GM21423 (cell line): ENCODE measurements at regions not wholly inside any gene's neighbourhood (a gene's known extent, or its start where the extent isn't known, plus 50 kb on each side); places are given as distances from the start of the nearest gene placed in this dataset.

Source experiments
- ATAC-seq: cut with Tn5 transposase; IDR thresholded peaks from one replicate; pipeline ENCODE4 v1.9.1; 2021; ENCODE audit warnings: mild to moderate bottlenecking, moderate library complexity; ENCODE audit not compliant: unreplicated experiment

DNA sequence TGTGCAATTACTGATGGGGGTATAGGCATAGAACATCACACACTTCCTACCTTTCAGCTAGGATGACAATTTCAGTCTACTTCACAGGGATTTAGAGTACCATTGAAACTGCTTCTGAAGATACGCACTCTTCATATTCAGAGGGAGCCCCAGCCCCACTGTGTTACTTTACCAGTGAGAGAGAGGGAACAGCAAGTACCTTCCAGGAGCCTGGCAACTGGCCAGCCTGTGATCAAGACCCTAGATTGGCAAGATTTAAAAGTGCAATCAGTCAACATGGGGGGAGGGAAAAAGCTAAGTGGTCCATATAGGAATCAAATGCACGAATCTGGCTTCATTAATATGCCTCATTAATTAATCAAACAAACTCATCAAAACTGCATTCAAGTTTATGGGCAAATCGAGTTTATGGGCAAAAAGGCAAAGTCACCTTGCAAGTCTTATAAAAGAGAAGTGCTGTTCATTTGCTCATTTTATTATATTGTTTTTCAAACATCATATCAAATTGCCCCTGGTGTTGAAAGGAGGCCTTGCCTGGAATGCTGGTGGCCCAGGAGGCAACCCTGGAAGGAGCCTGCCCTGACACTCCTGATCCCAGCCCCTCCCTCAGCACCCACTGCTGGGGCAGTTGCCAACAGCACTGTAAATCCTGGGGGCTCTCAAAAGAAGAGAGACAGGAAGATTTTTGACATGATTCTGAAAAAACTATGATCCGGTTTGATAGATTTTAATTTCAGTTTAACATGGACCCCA is 184.9 kb upstream of the DPT start:
- no peak for ATAC-seq

DNA sequence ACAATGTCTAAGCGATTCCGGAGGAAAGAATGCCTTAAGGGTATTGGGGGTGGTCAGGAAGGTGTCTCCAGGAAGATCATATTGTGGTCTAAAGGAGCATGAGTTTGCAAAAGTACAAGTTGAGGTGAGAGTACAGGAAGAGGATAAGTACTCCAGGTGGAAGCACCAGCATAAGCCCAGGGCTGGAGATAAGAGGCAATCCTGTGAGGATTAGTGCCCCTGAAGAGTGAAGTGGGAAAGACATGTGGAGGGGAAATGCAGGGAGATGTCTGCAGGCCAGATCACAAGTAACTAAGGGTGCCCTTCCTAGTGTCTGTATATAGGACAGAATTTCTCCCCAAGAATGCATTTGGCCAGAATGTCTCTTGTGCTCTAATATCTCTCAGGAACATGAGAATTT is 188.3 kb upstream of the DPT start:
- ATAC-seq = no peak

DNA sequence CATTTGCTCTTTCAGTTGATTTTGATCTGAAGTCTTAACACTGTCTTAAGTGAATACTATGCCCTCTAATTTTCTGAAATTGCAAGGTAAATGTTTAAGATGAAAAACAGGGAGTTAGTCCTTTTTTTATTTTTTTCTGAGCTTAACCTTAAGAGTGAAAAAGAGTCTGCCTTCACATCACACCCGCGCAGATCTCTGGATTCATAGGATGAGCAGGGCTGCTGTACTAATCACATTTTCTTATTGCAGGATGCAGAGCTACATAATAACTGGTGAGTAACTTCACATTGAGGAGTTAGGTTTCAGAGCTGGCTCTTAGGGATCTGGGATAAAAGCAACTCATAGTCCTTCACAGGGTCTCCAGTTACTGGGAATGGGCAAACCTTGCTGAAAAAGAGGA is 188.7 kb upstream of the ATP1B1 start:
- ATAC-seq = no peak

DNA sequence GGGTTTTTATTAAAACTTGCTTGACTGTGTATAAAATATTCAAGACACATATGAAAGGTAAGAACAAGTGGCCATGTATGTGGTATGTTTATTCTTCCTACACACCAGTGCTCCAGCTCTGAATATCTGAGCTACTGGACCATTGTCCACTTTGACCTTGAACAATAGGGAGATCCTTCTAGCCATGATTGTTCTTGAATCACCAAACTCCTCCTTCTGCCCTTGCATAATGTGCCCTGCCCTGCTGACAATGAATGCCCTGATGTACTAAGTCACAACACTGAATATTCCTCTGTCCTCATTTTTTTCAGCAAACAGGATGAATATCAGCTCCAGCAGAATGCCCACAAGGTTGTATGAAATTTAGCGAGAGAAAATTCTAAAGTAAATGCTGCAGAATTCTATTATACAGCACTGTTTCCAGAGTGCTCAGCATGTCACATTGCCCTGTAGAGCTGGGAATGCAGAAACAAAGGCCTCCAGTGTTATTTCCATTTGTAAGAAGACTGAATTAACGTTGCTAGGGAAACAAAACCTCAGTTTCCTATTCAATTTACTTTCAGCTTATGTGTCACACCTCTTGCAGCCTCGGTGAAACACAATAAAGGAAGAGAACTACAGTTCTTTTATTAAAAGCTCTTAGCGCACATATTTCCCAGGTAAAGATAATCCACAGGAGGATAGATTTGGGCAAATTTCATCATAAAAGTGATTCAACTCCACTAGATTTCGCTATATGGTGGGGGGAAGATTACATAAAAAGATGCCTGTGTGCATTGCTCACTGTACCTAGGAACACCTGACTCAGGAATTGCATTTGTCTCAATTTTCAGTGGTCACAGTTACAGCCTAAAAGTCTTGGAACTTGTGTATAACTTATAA is 187.4 kb upstream of the ATP1B1 start:
- ATAC-seq = no peak

DNA sequence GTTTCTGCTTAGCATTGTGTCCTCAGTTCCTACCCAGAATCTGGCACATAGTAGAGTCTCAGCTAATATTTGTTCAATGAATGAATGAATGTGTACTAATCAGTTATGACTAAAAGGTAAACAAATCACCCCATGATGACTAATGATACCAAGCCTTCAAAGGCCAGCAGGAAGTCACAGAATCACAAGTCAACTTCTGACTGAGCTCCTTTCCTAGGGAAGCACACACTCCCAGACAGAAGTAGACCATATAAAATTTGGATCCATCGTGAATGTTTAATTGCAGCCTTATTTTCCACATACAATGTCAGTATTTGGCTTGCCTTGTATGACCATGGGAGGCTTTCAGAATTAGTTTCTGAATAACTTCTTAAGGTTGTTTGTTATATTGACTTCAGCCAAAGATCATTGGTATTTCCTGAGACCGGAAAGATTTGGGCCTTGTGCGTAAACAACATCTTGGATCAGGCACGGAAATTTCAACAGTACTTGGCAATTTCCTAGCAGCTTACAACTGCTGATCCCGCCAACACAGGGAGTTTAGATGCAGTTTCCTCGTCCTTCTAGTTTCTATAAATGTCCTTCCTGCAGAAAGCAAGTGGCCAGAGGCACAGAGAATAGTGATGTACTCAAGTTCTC is 185.9 kb upstream of the ATP1B1 start:
- no peak for ATAC-seq

DNA sequence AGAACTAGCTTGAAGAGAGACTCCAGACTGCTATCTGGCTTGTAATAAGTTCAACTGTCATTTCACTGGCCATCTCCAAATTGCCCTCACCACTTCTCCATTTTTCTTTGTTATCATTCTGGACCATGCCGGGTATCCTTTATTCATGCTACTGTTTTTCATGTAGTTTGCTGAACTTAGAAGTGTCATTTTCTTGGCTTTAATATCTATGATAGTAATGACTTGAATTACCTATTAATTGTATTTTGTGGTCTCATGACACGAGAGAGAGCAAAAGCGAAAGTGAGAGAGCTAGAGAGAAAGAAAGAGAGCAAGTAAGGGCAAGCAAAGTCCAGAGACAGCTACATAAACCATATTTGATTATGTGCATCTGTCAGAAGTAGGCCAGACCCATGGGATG is 184.9 kb upstream of the ATP1B1 start:
- peak; percentile 45 for ATAC-seq

DNA sequence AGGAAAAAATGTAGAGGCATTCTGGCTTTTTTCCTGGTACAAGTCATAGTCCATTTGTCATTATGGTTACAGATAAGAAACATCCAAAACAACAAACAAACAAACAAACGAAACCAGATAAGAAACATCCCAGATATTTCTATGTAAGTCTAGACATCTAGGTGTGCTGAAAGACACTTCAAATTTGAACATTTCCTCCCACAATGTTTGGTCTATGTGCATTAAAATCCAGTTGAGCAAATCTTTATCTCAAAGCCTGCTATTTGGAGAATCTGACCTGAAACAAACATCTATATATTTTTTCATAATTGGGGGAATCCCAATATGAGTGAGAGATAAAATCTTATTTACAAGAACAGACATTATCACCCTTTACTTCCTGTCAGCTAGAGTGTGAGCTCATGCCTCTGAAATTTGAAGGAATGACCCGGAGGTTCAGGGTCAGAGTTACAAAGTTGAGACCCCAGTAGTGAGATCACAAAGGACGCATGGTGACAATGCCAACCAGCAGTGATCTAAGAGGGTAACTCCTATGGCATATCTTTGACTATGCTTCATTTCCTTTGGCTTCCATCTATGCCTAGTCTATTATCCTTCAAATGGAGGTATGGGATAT is 182.9 kb upstream of the ATP1B1 start:
- no peak for ATAC-seq

DNA sequence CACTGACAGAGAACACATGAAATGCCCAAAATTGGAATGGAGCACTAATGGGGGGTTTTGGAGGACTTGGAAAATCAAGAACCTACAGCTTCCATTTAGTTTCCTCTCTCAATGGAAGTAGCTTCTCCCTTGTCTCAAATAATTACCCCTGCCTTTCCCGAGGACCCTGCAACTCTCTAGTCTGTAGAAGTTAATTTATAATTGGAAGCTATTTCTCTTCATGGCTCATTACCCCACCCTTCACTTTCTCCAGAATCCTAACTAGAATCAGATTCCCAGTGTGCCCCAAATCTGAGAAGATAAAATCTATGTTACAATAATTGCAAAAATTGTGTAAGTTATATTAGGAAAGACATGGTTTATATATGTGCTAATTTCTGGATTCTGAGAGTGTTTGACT is 181.5 kb upstream of the ATP1B1 start:
- no peak for ATAC-seq

DNA sequence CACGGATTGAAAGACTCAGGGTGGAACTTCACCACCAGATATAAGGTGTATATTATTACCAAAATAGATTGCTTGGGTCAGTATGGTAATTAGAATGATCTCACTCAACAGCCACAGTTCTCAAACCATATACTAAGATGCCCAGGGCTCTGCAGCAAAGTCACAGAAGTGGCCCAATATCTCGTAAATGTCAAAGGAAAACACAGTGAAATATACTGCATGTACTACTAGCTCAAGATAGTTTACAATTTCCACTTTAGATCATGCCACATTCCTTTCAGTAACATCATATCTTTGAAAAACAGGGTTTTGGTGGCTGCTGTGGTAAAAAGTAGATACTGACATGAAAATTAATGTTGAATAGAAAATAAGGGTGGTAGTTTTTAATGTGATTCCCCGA is 180.3 kb upstream of the ATP1B1 start:
- ATAC-seq = no peak

DNA sequence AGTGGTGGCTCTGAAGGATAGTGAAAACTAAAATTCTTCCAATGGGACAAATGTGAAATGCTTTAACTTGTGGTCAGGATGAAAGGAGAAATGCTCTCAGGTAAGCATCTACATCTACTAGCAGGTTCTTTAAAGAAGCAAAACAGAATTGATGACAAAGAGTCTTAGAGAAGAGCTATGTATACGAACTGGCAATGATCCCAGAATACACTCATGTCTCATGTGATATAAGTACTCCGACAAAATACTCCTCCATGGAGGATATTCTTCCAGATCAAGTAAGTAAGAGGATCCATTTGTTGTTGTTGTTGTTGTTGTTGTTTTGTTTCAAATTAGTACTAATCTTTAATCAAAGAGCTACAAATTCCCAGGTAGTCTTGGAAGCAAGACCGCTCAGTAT is 174.0 kb upstream of the ATP1B1 start:
- no peak for ATAC-seq

DNA sequence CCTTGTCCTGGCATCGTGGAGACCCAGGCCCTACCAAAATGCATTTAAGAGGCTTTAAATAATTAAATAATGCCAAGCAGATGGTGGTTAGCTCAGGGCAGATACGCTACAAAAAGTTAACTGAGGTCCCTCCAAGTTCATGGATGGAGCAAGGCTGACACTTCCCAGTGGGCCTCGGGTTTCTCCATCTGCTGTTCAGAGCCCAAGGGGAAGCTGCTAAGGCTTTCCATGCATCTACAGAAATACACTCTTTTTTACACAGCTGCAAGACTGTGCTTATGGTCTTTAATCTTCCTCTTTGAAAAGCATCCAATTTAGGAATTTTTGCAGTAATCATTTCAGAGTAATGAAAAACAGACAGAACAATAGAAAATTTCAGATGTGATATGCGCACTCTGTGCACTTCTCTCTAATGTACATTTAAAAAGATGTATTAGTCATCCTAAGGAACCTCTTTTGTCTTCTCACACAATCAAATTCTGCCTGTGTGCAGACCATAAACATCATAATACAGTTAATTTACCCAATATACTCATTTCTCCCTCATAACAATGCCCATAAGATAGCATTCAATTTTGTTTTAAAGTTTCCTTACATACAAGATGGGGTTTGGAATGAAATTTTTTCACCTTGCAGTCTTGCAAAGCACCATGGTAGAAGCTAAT is 173.2 kb upstream of the ATP1B1 start:
- no peak for ATAC-seq

DNA sequence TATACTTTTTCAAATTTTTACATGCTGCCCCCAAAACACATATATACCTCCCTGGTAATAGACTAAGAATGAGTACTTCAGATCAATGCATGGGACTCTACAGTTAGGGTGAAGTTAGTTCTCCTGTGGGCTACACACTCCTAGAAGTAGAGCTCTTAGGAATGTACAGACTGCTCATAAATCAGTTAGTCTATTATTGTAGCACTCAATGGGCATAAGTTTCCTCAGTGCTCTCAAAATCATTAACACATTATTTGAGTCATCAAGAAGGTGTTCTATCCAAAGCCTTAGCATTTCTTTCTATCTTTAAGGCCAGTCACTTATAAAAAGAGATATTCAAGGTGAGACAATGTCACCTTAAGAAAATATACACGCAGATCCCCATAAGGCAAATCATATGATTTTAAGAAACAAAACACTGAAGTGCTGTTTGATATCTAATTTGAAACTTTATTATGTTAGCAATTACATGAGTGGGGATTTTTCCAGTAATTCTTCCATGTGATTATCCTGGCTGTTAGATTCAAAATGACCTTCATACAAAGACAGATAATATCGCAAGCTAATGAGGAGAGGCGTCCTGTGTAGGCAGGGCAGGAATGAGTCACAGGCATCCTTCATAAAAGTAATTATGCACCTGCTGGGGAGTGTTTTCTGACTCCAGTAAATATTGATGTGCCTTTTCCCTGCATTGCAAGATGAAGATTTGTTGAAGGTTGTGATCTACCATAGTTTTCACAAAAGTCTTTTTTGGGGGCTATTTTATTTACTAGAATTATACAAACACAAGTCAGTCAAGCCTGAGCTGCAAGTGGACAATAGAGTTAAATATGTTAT is 167.2 kb upstream of the ATP1B1 start:
- ATAC-seq = no peak

DNA sequence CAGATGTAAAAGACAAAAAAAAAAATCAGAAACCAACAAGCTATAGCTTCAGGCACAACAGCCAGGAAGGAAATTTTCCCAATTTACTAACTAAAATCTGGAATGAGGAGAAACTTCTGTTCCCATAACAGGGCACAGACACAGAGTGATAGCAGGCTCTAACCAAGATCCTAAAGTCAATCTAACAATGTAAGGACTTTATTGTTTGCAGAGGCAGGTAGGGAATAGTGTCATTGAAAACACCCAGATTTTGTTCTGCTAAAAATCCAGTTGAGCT is 166.6 kb upstream of the ATP1B1 start:
- ATAC-seq = no peak

DNA sequence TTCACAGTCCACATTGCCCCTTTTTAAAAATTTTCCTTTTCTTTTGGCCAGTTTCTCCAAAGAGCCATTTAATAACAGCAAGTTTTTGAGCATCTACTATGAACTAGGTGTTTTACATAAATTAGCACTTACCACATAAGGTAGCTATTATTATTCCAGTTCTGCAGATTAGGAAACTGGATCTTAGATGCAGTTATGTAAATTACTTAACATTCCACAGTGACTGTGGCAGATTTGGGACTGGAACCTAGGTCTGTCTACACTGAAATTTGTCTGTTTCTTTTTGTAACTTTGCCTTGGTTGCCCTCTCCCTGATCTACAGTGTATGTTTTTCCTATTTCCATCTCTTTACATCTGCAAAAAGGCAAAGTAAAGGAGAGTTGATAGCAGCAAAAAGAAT is 164.8 kb upstream of the ATP1B1 start:
- ATAC-seq = no peak

DNA sequence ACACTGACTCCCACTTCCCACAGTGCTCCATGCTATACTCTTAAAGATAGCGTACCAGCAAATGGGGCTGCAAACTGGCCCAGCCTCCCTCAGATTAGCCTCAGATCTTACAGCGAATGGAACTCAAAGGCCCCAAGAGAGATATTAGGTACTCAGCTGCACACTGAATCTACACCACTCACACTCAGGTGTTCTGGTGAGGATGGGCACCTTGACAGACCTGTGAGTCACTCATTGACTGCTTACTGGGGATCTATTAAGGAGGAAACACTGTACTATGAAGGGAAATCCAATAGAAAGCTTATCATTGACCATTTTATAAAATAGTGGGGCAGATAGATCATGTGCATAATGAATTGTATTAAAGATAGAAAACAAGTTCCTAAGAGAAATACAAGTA is 164.3 kb upstream of the ATP1B1 start:
- no peak for ATAC-seq

DNA sequence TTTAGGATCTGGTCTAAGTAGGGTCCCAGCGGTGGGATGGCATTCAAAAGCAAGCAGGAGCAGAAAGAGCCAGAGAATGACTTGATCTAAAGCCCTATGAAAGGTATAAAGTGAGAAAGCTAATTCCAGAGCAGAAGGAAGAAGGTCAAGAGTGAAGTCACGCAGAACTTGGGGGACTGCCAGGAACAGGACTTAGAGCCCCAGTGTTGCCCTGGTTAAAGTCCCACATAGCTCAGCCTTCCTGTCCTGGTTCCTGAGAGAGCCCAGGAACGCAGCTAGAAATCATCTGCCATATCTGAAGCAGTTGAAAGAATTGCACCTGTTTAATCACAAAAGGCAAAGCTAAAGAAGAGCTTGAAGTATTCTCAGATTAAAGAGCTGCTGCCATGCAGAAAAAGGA is 160.6 kb upstream of the ATP1B1 start:
- no peak for ATAC-seq

DNA sequence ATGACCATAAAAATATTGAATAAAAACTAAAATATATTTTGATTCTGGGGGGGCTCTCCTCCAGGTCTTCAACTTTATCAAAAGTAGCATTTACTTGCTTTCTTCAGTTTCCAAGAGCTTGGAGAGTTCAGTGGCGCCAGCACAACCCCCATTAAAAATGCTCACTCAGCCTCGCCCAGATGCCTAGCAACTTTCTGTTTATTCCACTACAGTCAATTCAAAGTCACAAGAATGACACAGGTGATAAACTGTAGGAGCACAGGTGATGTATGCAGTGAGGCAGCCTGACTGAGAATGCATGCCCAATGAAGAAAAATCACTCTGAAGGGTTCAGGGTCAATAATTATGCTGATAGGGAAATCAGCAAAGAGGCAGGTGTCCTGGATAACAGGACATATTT is 159.4 kb upstream of the ATP1B1 start:
- no peak for ATAC-seq

DNA sequence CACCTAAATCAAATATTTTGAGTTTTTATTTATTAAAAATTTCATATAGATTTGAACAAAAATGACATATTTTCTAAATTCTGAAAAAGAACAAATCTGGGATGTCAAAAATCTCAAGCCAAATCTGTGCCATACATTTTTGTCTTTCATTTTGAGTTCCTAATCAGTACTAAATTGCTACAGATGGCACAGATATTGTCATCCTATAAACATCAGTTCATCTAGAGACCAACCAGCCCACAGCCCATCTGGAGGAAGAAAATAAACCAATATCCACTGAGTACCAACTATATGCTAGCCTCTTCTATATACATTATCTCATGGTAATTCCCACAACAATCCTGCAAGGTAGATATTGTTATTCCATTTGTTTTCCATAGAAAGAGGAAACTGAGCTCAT is 156.8 kb upstream of the ATP1B1 start:
- ATAC-seq = no peak

DNA sequence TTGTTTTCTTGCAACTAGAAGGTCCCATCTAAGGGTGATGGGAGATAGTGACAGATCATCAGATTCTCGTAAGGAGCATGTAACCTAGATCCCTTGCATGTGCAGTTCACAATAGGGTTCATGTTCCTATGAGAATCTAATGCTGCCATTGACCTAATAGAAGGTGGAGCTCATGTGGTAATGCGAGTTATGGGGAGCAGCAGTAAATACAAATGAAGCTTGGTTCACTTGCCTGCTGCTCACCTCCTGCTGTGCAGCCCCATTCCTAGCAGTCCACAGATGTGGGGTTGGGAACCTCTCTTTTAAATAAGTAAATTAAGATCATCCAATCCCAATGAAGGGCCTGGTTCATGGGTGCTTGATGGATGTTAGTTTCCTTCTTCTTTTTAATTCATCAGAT is 148.7 kb upstream of the ATP1B1 start:
- no peak for ATAC-seq

DNA sequence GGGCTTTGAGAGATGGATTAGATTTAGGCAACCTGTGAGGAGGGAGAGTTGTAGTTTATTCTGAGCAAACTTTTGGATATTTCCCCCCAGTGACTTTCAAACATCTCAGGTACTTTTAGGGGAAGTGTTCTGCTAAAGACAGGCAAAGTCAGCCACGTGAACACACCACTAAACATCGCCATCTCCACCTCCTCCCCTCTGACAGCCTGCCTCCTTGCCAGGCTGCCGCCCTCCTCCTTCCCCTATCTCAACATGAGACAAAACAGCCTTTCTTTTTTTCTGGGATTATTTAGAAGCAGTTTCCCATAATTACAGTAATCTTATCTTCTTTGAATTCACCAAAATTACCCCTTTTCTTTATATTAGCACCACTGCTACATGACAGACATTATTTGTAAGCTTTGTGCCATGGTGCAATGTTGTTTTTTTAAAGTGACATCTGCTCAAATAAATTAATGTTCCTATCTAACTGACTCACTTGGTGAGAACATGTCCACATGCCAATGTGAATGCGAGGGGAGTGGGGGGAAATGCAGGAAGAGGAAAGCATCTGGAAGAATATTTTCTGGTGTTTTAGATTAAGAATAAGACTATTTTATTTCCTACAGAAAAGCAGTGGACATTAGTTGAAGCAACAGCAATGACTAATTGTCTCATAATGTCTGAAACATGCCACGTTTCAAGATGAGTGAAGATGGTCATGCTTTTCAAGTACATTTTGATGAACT is 147.8 kb upstream of the ATP1B1 start:
- no peak for ATAC-seq
